Mucosa of rectum (tissue), 2 donors: ENCODE measurements at regions not wholly inside any gene's neighbourhood (a gene's known extent, or its start where the extent isn't known, plus 50 kb on each side); places are given as distances from the start of the nearest gene placed in this dataset.

ENCODE experiments used
- H3K27ac ChIP-seq, 2 donors: one replicate each; pipeline ENCODE4 v1.7.0; 2013; ENCODE audit warnings: inconsistent platforms in 2 of 2, low read depth in 2 of 2, low read length in 2 of 2
- H3K27me3 ChIP-seq, 2 donors: one replicate each; pipeline ENCODE4 v1.7.0; 2013; ENCODE audit warnings: low read length in 2 of 2; ENCODE audit not compliant: control insufficient read depth in 2 of 2, insufficient read depth in 2 of 2
- H3K36me3 ChIP-seq, 2 donors: one replicate each; pipeline ENCODE4 v1.7.0; 2013; ENCODE audit warnings: low read length in 2 of 2; ENCODE audit not compliant: control insufficient read depth in 2 of 2, insufficient read depth in 2 of 2
- H3K4me1 ChIP-seq, 2 donors: one replicate each; pipeline ENCODE4 v1.7.0; 2013; ENCODE audit warnings: low read length in 2 of 2, mild to moderate bottlenecking in 1 of 2; ENCODE audit not compliant: control insufficient read depth in 2 of 2, insufficient read depth in 2 of 2
- H3K4me3 ChIP-seq, 2 donors: one replicate each; pipeline ENCODE4 v1.7.0; 2013; ENCODE audit warnings: low read length in 2 of 2
- H3K9ac ChIP-seq, 2 donors: one replicate each; pipeline ENCODE4 v1.7.0; 2013; ENCODE audit warnings: low read length in 2 of 2, low read depth in 1 of 2, mild to moderate bottlenecking in 1 of 2
- H3K9me3 ChIP-seq, 2 donors: one replicate each; pipeline ENCODE4 v1.7.0; 2013; ENCODE audit warnings: low read length in 2 of 2; ENCODE audit not compliant: control insufficient read depth in 2 of 2
- donor health status: healthy.
- donor health status: Normal muscosa, but diverticular disease.

DNA sequence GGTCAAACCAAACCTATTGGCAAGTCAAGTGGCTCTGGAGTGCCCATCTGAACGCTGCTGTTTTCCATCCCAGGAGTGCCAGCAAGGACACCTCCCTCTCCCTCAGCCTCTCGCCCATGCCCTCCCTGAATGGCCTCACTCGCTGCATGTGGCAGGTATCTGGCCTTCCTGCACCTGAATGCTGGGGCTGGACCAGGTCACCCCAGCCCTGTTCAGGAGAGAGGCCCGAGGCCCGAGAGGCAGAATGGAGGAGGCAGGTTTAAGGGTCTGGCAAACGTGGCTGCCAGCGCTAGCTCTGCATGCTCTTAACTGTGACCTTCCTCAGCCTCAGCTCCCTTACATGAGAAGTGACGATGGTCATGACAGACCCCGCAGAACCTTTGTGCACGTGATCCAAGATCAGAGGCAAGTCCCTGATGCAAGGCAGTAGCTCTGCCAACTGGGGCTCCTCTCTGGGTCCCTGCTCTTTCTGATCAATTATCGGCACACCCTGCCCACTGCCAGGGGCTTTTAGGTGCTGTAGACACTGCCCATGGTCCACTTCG is 295.7 kb upstream of the ZMIZ1 start:
- no peak overlapping the region for H3K27ac ChIP-seq

GRCh38 chr10:78774614-78774998 is 294.2 kb upstream of the ZMIZ1 start:
- no peaks in the 10 kb centered on the region for H3K9me3 ChIP-seq
- no peaks in the 10 kb centered on the region for H3K27me3 ChIP-seq
- no peak overlapping the region for H3K4me3 ChIP-seq
- H3K9ac ChIP-seq, result no peak overlapping the region
- peaks cover 9 to 11% of the 10 kb centered on the region in 2 donors for H3K4me1 ChIP-seq
- no peaks in the 10 kb centered on the region for H3K36me3 ChIP-seq
- peak overlapping the region; percentile 49 to 67 for H3K27ac ChIP-seq

More for the DNA sequence above, 295.7 kb upstream of the ZMIZ1 start:
- H3K9ac ChIP-seq, result no peak overlapping the region
- H3K9me3 ChIP-seq, result no peaks in the 10 kb centered on the region
- no peak overlapping the region for H3K4me3 ChIP-seq
- H3K4me1 ChIP-seq, result peaks cover 9 to 11% of the 10 kb centered on the region in 2 donors
- no peaks in the 10 kb centered on the region for H3K36me3 ChIP-seq
- no peaks in the 10 kb centered on the region for H3K27me3 ChIP-seq

DNA sequence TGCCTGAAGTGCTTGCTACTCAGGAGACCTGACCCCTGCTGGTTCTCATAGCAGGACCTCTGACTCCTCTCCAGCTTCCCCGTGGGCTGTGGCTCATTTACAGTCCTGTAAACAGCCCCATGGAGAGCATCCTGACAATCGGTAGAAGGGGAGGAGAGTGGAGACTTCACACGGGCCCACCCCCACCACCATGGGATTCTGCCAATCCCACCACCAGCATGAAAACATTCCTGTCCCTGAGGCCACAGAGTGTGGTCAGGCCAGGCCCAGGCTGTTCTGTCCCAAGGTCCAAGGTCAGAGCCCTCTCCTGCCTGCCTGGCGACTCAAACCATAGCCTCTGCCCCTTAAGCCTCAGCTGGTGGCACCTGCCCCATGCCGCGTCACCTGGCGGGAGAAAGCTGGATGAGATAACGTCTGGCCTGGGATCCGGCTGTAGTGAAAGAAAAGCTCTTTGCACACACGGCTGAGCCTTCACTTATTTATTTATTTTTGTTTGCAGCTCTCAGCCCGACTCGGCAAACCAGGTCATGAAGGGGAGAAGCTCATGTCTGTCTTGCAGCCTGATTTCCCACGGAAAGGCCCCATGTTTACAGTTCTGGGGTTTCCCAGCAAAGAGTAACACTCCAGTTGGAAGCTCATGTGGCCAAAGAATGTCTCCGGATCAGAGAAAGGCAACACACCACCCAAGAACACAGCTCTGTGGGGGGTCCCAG is 293.6 kb upstream of the ZMIZ1 start:
- no peaks in the 10 kb centered on the region for H3K27me3 ChIP-seq
- H3K9me3 ChIP-seq, result no peaks in the 10 kb centered on the region
- no peak overlapping the region for H3K9ac ChIP-seq
- peaks cover 9 to 11% of the 10 kb centered on the region in 2 donors for H3K4me1 ChIP-seq
- no peak overlapping the region for H3K4me3 ChIP-seq
- peak overlapping the region; percentile 50 to 67 for H3K27ac ChIP-seq
- no peaks in the 10 kb centered on the region for H3K36me3 ChIP-seq

DNA sequence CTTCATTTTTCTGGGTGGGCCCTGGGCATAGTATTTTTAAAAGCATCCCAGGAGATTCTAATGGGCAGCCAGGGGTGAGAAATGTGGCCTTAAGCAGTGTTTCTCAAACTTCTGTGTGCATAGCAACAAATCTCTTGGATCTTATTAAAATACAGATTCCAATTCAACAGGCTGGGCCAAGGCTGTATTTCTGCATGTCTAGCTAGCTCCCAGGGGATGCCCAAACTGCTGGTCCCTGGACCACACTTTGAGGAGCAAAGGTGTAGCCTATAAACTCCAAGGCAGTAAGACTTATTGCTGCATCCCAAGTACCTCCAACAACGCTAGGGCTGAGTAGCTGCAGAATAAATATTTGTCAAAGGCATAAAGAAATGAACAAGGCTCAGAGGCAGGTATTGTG is 292.9 kb upstream of the ZMIZ1 start:
- Histone ChIP-seq H3K27me3 (no peaks in the 10 kb centered on the region), H3K27ac (peak overlapping the region in 1 of 2 donors; percentile 50), H3K9ac (no peak overlapping the region), H3K4me1 (peaks cover 9 to 11% of the 10 kb centered on the region in 2 donors), H3K9me3 (no peaks in the 10 kb centered on the region), H3K36me3 (no peaks in the 10 kb centered on the region), H3K4me3 (no peak overlapping the region)

DNA sequence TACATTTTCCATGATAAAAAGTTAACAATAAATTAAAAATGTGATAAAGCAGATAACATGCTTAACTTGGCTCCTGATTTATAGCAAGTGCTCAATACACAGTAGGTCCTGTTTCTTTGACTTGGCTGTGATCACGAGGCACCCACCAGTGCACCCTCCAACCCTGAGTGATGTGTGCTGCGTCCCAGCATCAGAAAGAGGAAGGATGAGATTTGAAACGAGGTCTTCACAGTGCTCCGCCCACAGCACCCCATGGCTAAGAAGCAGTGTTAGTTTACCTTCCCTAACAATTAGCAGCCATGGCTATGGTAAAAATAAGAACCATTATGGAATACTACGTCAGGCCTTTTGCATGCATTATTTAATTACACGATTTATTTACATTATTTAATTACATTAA is 292.0 kb upstream of the ZMIZ1 start:
- H3K9me3 ChIP-seq, result no peaks in the 10 kb centered on the region
- H3K9ac ChIP-seq, result no peak overlapping the region
- no peaks in the 10 kb centered on the region for H3K27me3 ChIP-seq
- no peaks in the 10 kb centered on the region for H3K36me3 ChIP-seq
- no peak overlapping the region for H3K4me3 ChIP-seq
- H3K4me1 ChIP-seq, result peaks cover 9 to 11% of the 10 kb centered on the region in 2 donors
- no peak overlapping the region for H3K27ac ChIP-seq

GRCh38 chr10:78777466-78777865 is 291.3 kb upstream of the ZMIZ1 start:
- no peaks in the 10 kb centered on the region for H3K36me3 ChIP-seq
- peak overlapping the region; percentile 58 to 65 for H3K27ac ChIP-seq
- H3K9me3 ChIP-seq, result no peaks in the 10 kb centered on the region
- H3K4me3 ChIP-seq, result no peak overlapping the region
- H3K4me1 ChIP-seq, result peaks cover 9 to 11% of the 10 kb centered on the region in 2 donors
- no peak overlapping the region for H3K9ac ChIP-seq
- no peaks in the 10 kb centered on the region for H3K27me3 ChIP-seq

GRCh38 chr10:78777867-78778266 is 290.9 kb upstream of the ZMIZ1 start:
- Histone ChIP-seq H3K9ac (no peak overlapping the region), H3K4me1 (peaks cover 9 to 11% of the 10 kb centered on the region in 2 donors), H3K4me3 (no peak overlapping the region), H3K9me3 (no peaks in the 10 kb centered on the region), H3K27me3 (no peaks in the 10 kb centered on the region), H3K36me3 (no peaks in the 10 kb centered on the region), H3K27ac (peak overlapping the region in 1 of 2 donors; percentile 45)

GRCh38 chr10:78778444-78779338 is 290.1 kb upstream of the ZMIZ1 start:
- Histone ChIP-seq H3K27me3 (no peaks in the 10 kb centered on the region), H3K27ac (no peak overlapping the region), H3K9me3 (no peaks in the 10 kb centered on the region), H3K9ac (no peak overlapping the region), H3K36me3 (no peaks in the 10 kb centered on the region), H3K4me3 (no peak overlapping the region), H3K4me1 (peaks cover 9 to 11% of the 10 kb centered on the region in 2 donors)

DNA sequence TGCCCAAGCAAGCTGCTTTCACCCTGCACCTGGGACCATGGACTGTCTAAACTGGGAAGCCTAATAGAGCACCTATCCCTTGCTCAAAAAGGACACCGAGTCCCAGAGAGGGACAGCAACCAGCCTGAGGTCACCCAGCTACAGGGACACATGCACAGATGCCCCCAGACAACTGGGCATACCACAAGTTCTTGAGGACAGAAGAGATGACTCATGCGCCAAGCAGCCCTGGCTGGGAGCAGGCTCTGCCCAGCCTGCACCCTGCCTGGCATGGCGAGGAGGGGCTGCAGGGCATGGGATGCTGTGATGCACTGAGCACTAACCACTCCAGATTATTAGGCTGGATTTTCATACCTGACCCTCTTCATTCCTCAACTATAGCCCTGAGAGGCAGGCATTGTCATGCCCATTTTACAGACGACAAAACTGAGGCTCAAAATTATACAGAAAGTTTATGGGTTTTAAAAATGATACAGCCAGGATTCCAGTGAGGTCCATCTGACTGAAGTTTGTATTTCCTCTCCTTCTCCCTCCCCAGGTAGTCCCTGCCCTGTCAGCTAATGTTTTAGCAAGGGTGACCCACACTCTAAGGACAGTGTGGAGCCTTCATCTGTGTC is 289.3 kb upstream of the ZMIZ1 start:
- Histone ChIP-seq H3K9me3 (no peaks in the 10 kb centered on the region), H3K4me3 (no peak overlapping the region), H3K9ac (no peak overlapping the region), H3K36me3 (no peaks in the 10 kb centered on the region), H3K4me1 (peaks cover 9 to 11% of the 10 kb centered on the region in 2 donors), H3K27ac (no peak overlapping the region), H3K27me3 (no peaks in the 10 kb centered on the region)
